IMR-90 (cell line): ENCODE measurements at regions not wholly inside any gene's neighbourhood (a gene's known extent, or its start where the extent isn't known, plus 50 kb on each side); places are given as distances from the start of the nearest gene placed in this dataset.

Source experiments
- ATAC-seq: fragments of 200-7000 bp; cut with Tn5 transposase; 2 replicates; pipeline ENCODE4 v1.9.1; 2020; ENCODE audit warnings: low read depth, mild to moderate bottlenecking, moderate library complexity
- BruUV-seq: library from RNA; stranded (reverse); fragments of 400-500 nt; replicated peaks from 2 replicates; lab custom pipeline; 2021; lab: Mats Ljungman, UMichigan
- CTCF ChIA-PET: fragments of 300-600 bp; formaldehyde crosslinking; extraction: SDS; loops from one replicate; lab custom pipeline; 2021; ENCODE audit warnings: antibody characterized with exemption; lab: Yijun Ruan, JAX
- POLR2A ChIA-PET: fragments of 300-600 bp; sonication (Branson Sonifier 250); formaldehyde crosslinking; loops from one replicate; lab custom pipeline; 2022; ENCODE audit warnings: antibody characterized with exemption; ENCODE audit not compliant: unreplicated experiment; lab: Charles Lee
- DNase-seq: peaks from one replicate; pipeline ENCODE4 v3.0.0; 2013
- H2AFZ ChIP-seq: replicated peaks from 2 replicates; pipeline ENCODE3; 2013; ENCODE audit warnings: low read length, mild to moderate bottlenecking; ENCODE audit not compliant: poor library complexity
- H2AK5ac ChIP-seq: 2 replicates; pipeline ENCODE4 v1.6.1; 2013; ENCODE audit warnings: low read depth, low read length, inconsistent platforms
- H2AK9ac ChIP-seq: replicated peaks from 2 replicates; pipeline ENCODE3; 2013; ENCODE audit warnings: mild to moderate bottlenecking, low read depth, low read length, moderate library complexity; ENCODE audit not compliant: poor library complexity
- H2BK120ac ChIP-seq: 2 replicates; pipeline ENCODE4 v1.6.1; 2013; ENCODE audit warnings: low read depth, low read length, inconsistent platforms
- H2BK15ac ChIP-seq: 3 replicates; pipeline ENCODE4 v1.6.1; 2013; ENCODE audit warnings: low read depth, low read length, inconsistent platforms
- H2BK20ac ChIP-seq: 2 replicates; pipeline ENCODE4 v1.6.1; 2013; ENCODE audit warnings: low read depth, mild to moderate bottlenecking, inconsistent platforms, low read length, moderate library complexity
- H2BK5ac ChIP-seq: 2 replicates; pipeline ENCODE4 v1.6.1; 2013; ENCODE audit warnings: mild to moderate bottlenecking, low read depth, low read length, inconsistent platforms; ENCODE audit not compliant: poor library complexity, severe bottlenecking
- H3K14ac ChIP-seq: replicated peaks from 2 replicates; pipeline ENCODE4 v1.6.1; 2013; ENCODE audit warnings: low read depth, low read length, inconsistent platforms
- H3K18ac ChIP-seq: 2 replicates; pipeline ENCODE4 v1.6.1; 2013; ENCODE audit warnings: low read depth, low read length, control low read depth
- H3K23ac ChIP-seq: 2 replicates; pipeline ENCODE4 v1.6.1; 2013; ENCODE audit warnings: low read depth, low read length, inconsistent platforms
- H3K27ac ChIP-seq: 2 replicates; pipeline ENCODE4 v1.5.1; 2013; ENCODE audit warnings: mild to moderate bottlenecking, control low read depth, low read length; ENCODE audit not compliant: insufficient read depth
- H3K27me3 ChIP-seq: 2 replicates; pipeline ENCODE4 v1.6.1; 2013; ENCODE audit warnings: low read length; ENCODE audit not compliant: control insufficient read depth, insufficient read depth
- H3K36me3 ChIP-seq: 2 replicates; pipeline ENCODE4 v1.6.1; 2013; ENCODE audit warnings: low read length, mixed read lengths; ENCODE audit not compliant: control insufficient read depth, insufficient read depth
- H3K4ac ChIP-seq: 2 replicates; pipeline ENCODE4 v1.6.1; 2013; ENCODE audit warnings: low read depth, low read length, inconsistent platforms
- H3K4me1 ChIP-seq: 2 replicates; pipeline ENCODE4 v1.6.1; 2013; ENCODE audit warnings: low read length, mixed read lengths; ENCODE audit not compliant: control insufficient read depth, insufficient read depth
- H3K4me2 ChIP-seq: 2 replicates; pipeline ENCODE4 v1.6.1; 2013; ENCODE audit warnings: low read depth, mild to moderate bottlenecking, control low read depth, low read length, moderate library complexity
- H3K4me3 ChIP-seq: 2 replicates; pipeline ENCODE4 v1.5.1; 2013; ENCODE audit warnings: low read depth, mild to moderate bottlenecking, control low read depth, low read length, moderate library complexity; ENCODE audit not compliant: insufficient read depth
- H3K56ac ChIP-seq: 2 replicates; pipeline ENCODE4 v1.6.1; 2013; ENCODE audit warnings: low read length, inconsistent platforms; ENCODE audit not compliant: insufficient read depth; ENCODE audit errors: extremely low read depth
- H3K79me1 ChIP-seq, 2 experiments: 2 replicates each; pipeline ENCODE4 v1.6.1; 2013; ENCODE audit warnings: low read length in 2 of 2, inconsistent platforms in 1 of 2, low read depth in 1 of 2
- H3K9ac ChIP-seq: 2 replicates; pipeline ENCODE4 v1.6.1; 2013; ENCODE audit warnings: low read depth, low read length, control low read depth
- H3K9me1 ChIP-seq: 2 replicates; pipeline ENCODE4 v1.6.1; 2013; ENCODE audit warnings: low read length, inconsistent platforms; ENCODE audit not compliant: insufficient read depth
- H3K9me3 ChIP-seq: 2 replicates; pipeline ENCODE4 v1.6.1; 2013; ENCODE audit warnings: low read length; ENCODE audit not compliant: control insufficient read depth, insufficient read depth
- H4K20me1 ChIP-seq: 2 replicates; pipeline ENCODE4 v1.6.1; 2013; ENCODE audit warnings: low read length, inconsistent platforms; ENCODE audit not compliant: insufficient read depth
- H4K5ac ChIP-seq: 2 replicates; pipeline ENCODE4 v1.6.1; 2013; ENCODE audit warnings: mild to moderate bottlenecking, low read depth, low read length, control low read depth
- H4K8ac ChIP-seq, 2 experiments: 2 replicates each; pipeline ENCODE4 v1.6.1; 2013; ENCODE audit warnings: low read depth in 2 of 2, low read length in 2 of 2, control low read depth in 1 of 2, inconsistent platforms in 1 of 2
- H4K91ac ChIP-seq: 2 replicates; pipeline ENCODE4 v1.6.1; 2013; ENCODE audit warnings: low read depth, low read length, inconsistent platforms; ENCODE audit not compliant: insufficient read depth
- MAFK ChIP-seq: IDR thresholded peaks from 2 replicates; pipeline ENCODE4 v1.6.1; 2012; ENCODE audit warnings: low read depth, low read length, improper control_type of control experiment
- MAZ ChIP-seq: IDR thresholded peaks from 2 replicates; pipeline ENCODE4 v1.6.1; 2012; ENCODE audit warnings: low read depth, mild to moderate bottlenecking, low read length, improper control_type of control experiment, moderate library complexity, borderline replicate concordance
- NFE2L2 ChIP-seq: fragments of 150-350 bp; IDR thresholded peaks from 2 replicates; pipeline ENCODE4 v1.6.1; 2016; ENCODE audit warnings: low read depth, mild to moderate bottlenecking, low read length
- RAD21 ChIP-seq: IDR thresholded peaks from 2 replicates; pipeline ENCODE4 v1.6.1; 2012; ENCODE audit warnings: low read length, improper control_type of control experiment
- RCOR1 ChIP-seq: IDR thresholded peaks from 2 replicates; pipeline ENCODE4 v1.6.1; 2012; ENCODE audit warnings: mild to moderate bottlenecking, low read length, improper control_type of control experiment; ENCODE audit not compliant: insufficient replicate concordance
- RFX5 ChIP-seq: IDR thresholded peaks from 2 replicates; pipeline ENCODE4 v1.8.0; 2012; ENCODE audit warnings: low read depth, mild to moderate bottlenecking, low read length, moderate library complexity
- SMC3 ChIP-seq: fragments of 150-350 bp; IDR thresholded peaks from 2 replicates; pipeline ENCODE4 v1.6.1; 2016; ENCODE audit warnings: low read depth, mild to moderate bottlenecking, antibody characterized with exemption, low read length, moderate library complexity
- USF2 ChIP-seq: fragments of 150-350 bp; IDR thresholded peaks from 2 replicates; pipeline ENCODE4 v1.6.1; 2017; ENCODE audit warnings: mild to moderate bottlenecking, antibody characterized with exemption, low read length, low read depth
- WGBS, 2 experiments: methylation state at CpG; one replicate each; pipeline versions ENCODE4 v1.1.5 to v1.1.7; 2013; ENCODE audit warnings: missing lambda C conversion rate in 2 of 2; ENCODE audit not compliant: insufficient read length in 1 of 2; ENCODE audit errors: extremely low coverage in 2 of 2; 5-methylcytosine and 5-hydroxymethylcytosine counted together
- dilution Hi-C: fragments of 300-500 bp; cut with HindIII; formaldehyde crosslinking; loops from one replicate; pipeline ENCODE4 v1.14.3; 2018; ENCODE audit warnings: low sequenced_read_pairs; ENCODE audit not compliant: unreplicated experiment
- in situ Hi-C: fragments of 300-500 bp; cut with MboI; formaldehyde crosslinking; loops from 3 replicates; pipeline ENCODE4 v1.14.3; 2019; ENCODE audit warnings: low sequenced_read_pairs, inconsistent platforms, mixed read lengths
- intact Hi-C: fragments of 100-400 bp; cut with micrococcal nuclease; formaldehyde crosslinking; loops from 2 replicates; pipeline ENCODE4 v1.10.0; 2022

GRCh38 chr2:217636991-217637561, 365.7 kb downstream of the TNS1 start:
- Histone ChIP-seq H3K56ac (no peak overlapping the region), H3K9me1 (no peaks in the 10 kb centered on the region), H3K36me3 (no peaks in the 10 kb centered on the region), H4K8ac (no peak overlapping the region), H2BK15ac (no peak overlapping the region), H3K23ac (no peak overlapping the region), H3K4me1 (no peaks in the 10 kb centered on the region), H3K4ac (no peak overlapping the region), H3K4me2 (no peak overlapping the region), H3K9ac (no peak overlapping the region), H3K27me3 (peaks cover 2% of the 10 kb centered on the region; the same call in 1 of the 2 replicates), H4K5ac (no peak overlapping the region), H3K79me1 (no peaks in the 10 kb centered on the region), H2AFZ (no peak overlapping the region), H2BK120ac (no peak overlapping the region), H3K9me3 (no peaks in the 10 kb centered on the region), H3K14ac (no peak overlapping the region), H2AK5ac (no peak overlapping the region), H4K91ac (no peak overlapping the region), H2BK20ac (no peak overlapping the region), H3K18ac (no peak overlapping the region), H3K4me3 (no peak overlapping the region), H2BK5ac (no peak overlapping the region), H4K20me1 (no peaks in the 10 kb centered on the region), H3K27ac (no peak overlapping the region), H2AK9ac (no peak overlapping the region)
- no TSS peak for BruUV-seq
- intact Hi-C loops (no loop called here), in situ Hi-C loops (no loop called here), dilution Hi-C loops (no loop called here)
- ChIA-PET CTCF (interaction anchor here (0.9 kb wide), 1 partner anchor 11 kb away, joined by 3 read pairs; no protein-coding TSS in a partner anchor), POLR2A (no interaction called here)
- no peak for ATAC-seq
- DNase-seq: no peak
- WGBS, 2 experiments: 61% methylated on average over 6 of the region's 9 CpGs; no CpG with 5 or more reads in 1 of the 2 experiments
- no peak for TF ChIP-seq USF2
- TF ChIP-seq RCOR1: no peak
- TF ChIP-seq NFE2L2: no peak
- no peak for TF ChIP-seq RFX5
- no peak for TF ChIP-seq RAD21
- no peak for TF ChIP-seq SMC3
- TF ChIP-seq MAZ: no peak
- no peak for TF ChIP-seq MAFK
